Chondrocyte (in vitro differentiated cells): ENCODE measurements at regions not wholly inside any gene's neighbourhood (a gene's known extent, or its start where the extent isn't known, plus 50 kb on each side); places are given as distances from the start of the nearest gene placed in this dataset.

Experiments used
- DNase-seq: peaks from one replicate; pipeline ENCODE4 v3.0.0; 2021; ENCODE audit warnings: mixed read lengths, low spot score
- H3K27ac Mint-ChIP-seq: one replicate; pipeline ENCODE4 v1.8.0; 2021; ENCODE audit warnings: mild to moderate bottlenecking, moderate library complexity, mixed read lengths; ENCODE audit not compliant: unreplicated experiment
- H3K27me3 Mint-ChIP-seq: 2 replicates; pipeline ENCODE4 v1.8.0; 2021; ENCODE audit warnings: low read depth, mixed read lengths
- H3K36me3 Mint-ChIP-seq: 2 replicates; pipeline ENCODE4 v1.8.0; 2021; ENCODE audit warnings: low read depth, mixed read lengths
- H3K4me1 Mint-ChIP-seq: 2 replicates; pipeline ENCODE4 v1.8.0; 2021; ENCODE audit warnings: low read depth, mild to moderate bottlenecking, mixed read lengths
- H3K4me3 Mint-ChIP-seq: one replicate; pipeline ENCODE4 v1.8.0; 2021; ENCODE audit warnings: mild to moderate bottlenecking, moderate library complexity, mixed read lengths; ENCODE audit not compliant: unreplicated experiment
- H3K9me3 Mint-ChIP-seq: 2 replicates; pipeline ENCODE4 v1.8.0; 2021; ENCODE audit warnings: low read depth, mixed read lengths
- CTCF ChIP-seq: fragments of 200-600 bp; sonication (generic); IDR thresholded peaks from 2 replicates; pipeline ENCODE4 v1.5.0; 2021; ENCODE audit warnings: antibody characterized with exemption, mild to moderate bottlenecking, moderate library complexity

- TF ChIP-seq CTCF, result no peak
- H3K4me1 Mint-ChIP-seq, result no peaks in the 10 kb centered on the region
- no peaks in the 10 kb centered on the region for H3K9me3 Mint-ChIP-seq
- H3K27ac Mint-ChIP-seq, result no peak overlapping the region
- no peak for DNase-seq
- no peak overlapping the region for H3K4me3 Mint-ChIP-seq
- no peaks in the 10 kb centered on the region for H3K36me3 Mint-ChIP-seq
- peaks cover 11% of the 10 kb centered on the region for H3K27me3 Mint-ChIP-seq
Measured at GRCh38 chr10:89923661-89924060, 222.3 kb downstream of the KIF20B start.

- Mint-ChIP-seq H3K27me3 (peaks cover 17% of the 10 kb centered on the region), H3K27ac (no peak overlapping the region), H3K9me3 (no peaks in the 10 kb centered on the region), H3K4me1 (no peaks in the 10 kb centered on the region), H3K4me3 (no peak overlapping the region), H3K36me3 (no peaks in the 10 kb centered on the region)
- DNase-seq, result no peak
- no peak for TF ChIP-seq CTCF
Measured at GRCh38 chr10:89924261-89924660, 222.9 kb downstream of the KIF20B start.

GRCh38 chr10:89926736-89927135, 225.3 kb downstream of the KIF20B start:
- no peak for DNase-seq
- H3K27ac Mint-ChIP-seq, result no peak overlapping the region
- no peaks in the 10 kb centered on the region for H3K36me3 Mint-ChIP-seq
- peaks cover 11% of the 10 kb centered on the region for H3K27me3 Mint-ChIP-seq
- H3K4me1 Mint-ChIP-seq, result no peaks in the 10 kb centered on the region
- H3K9me3 Mint-ChIP-seq, result peaks cover 3% of the 10 kb centered on the region
- no peak for TF ChIP-seq CTCF
- no peak overlapping the region for H3K4me3 Mint-ChIP-seq

GRCh38 chr10:89929282-89930026, 228.1 kb downstream of the KIF20B start:
- DNase-seq, result no peak
- Mint-ChIP-seq H3K4me1 (no peaks in the 10 kb centered on the region), H3K9me3 (peaks cover 3% of the 10 kb centered on the region), H3K27ac (no peak overlapping the region), H3K27me3 (peaks cover 7% of the 10 kb centered on the region), H3K36me3 (no peaks in the 10 kb centered on the region), H3K4me3 (no peak overlapping the region)
- TF ChIP-seq CTCF, result no peak

GRCh38 chr10:89937494-89937893, 236.1 kb downstream of the KIF20B start:
- no peak overlapping the region for H3K27ac Mint-ChIP-seq
- no peaks in the 10 kb centered on the region for H3K4me1 Mint-ChIP-seq
- no peak for DNase-seq
- H3K36me3 Mint-ChIP-seq, result no peaks in the 10 kb centered on the region
- no peak for TF ChIP-seq CTCF
- no peak overlapping the region for H3K4me3 Mint-ChIP-seq
- H3K27me3 Mint-ChIP-seq, result peaks cover 6% of the 10 kb centered on the region
- peaks cover 5% of the 10 kb centered on the region for H3K9me3 Mint-ChIP-seq
